ENCODE measurements at regions not wholly inside any gene's neighbourhood (a gene's known extent, or its start where the extent isn't known, plus 50 kb on each side); places are given as distances from the start of the nearest gene placed in this dataset.

GRCh38 chr1:164948101-164948500 lies 389.1 kb downstream of the PBX1 start:
- H3K27me3 Mint-ChIP-seq (ENCODE audit: low read depth): no peaks in the 10 kb centered on the region
- TF ChIP-seq CTCF (IDR thresholded peaks at IDR 0.05; ENCODE audit: unreplicated experiment): no peak
- peaks cover 12% of the 10 kb centered on the region for H3K36me3 Mint-ChIP-seq
- H3K27ac Mint-ChIP-seq: no peak overlapping the region
- peaks cover 53% of the 10 kb centered on the region for H3K9me3 Mint-ChIP-seq
- peaks cover 29% of the 10 kb centered on the region for H3K4me1 Mint-ChIP-seq
- H3K4me3 Mint-ChIP-seq: no peak overlapping the region
- DNase-seq (ENCODE audit: low spot score in 2 of 2, unreplicated experiment in 2 of 2): no peak

- H3K4me1 Mint-ChIP-seq: peaks cover 6% of the 10 kb centered on the region
- no peak overlapping the region for H3K27ac Mint-ChIP-seq
- no peaks in the 10 kb centered on the region for H3K27me3 Mint-ChIP-seq (ENCODE audit: low read depth)
- peaks cover 5% of the 10 kb centered on the region for H3K9me3 Mint-ChIP-seq
- H3K36me3 Mint-ChIP-seq: no peaks in the 10 kb centered on the region
- no peak overlapping the region for H3K4me3 Mint-ChIP-seq
- no peak for TF ChIP-seq CTCF (IDR thresholded peaks at IDR 0.05; ENCODE audit: unreplicated experiment)
- no peak for DNase-seq (ENCODE audit: low spot score in 2 of 2, unreplicated experiment in 2 of 2)
Measured at GRCh38 chr1:164937291-164937690, 378.3 kb downstream of the PBX1 start.

- Mint-ChIP-seq H3K4me3 (no peak overlapping the region), H3K27me3 (ENCODE audit: low read depth) (no peaks in the 10 kb centered on the region), H3K36me3 (no peaks in the 10 kb centered on the region), H3K9me3 (no peaks in the 10 kb centered on the region), H3K27ac (peak overlapping the region; percentile 1), H3K4me1 (peaks cover 28% of the 10 kb centered on the region)
- DNase-seq (ENCODE audit: low spot score in 2 of 2, unreplicated experiment in 2 of 2): no peak
- TF ChIP-seq CTCF (IDR thresholded peaks at IDR 0.05; ENCODE audit: unreplicated experiment): no peak
Measured at GRCh38 chr1:164932580-164932979, 373.6 kb downstream of the PBX1 start.

- Mint-ChIP-seq H3K27ac (no peak overlapping the region), H3K36me3 (no peaks in the 10 kb centered on the region), H3K9me3 (no peaks in the 10 kb centered on the region)
Measured at GRCh38 chr1:164930833-164931232, 371.8 kb downstream of the PBX1 start.

GRCh38 chr1:164930241-164930640 lies 371.3 kb downstream of the PBX1 start:
- Mint-ChIP-seq H3K27me3 (ENCODE audit: low read depth) (no peaks in the 10 kb centered on the region), H3K27ac (no peak overlapping the region), H3K4me3 (no peak overlapping the region), H3K4me1 (peaks cover 36% of the 10 kb centered on the region), H3K36me3 (no peaks in the 10 kb centered on the region), H3K9me3 (no peaks in the 10 kb centered on the region)
- DNase-seq (ENCODE audit: low spot score in 2 of 2, unreplicated experiment in 2 of 2): no peak
- no peak for TF ChIP-seq CTCF (IDR thresholded peaks at IDR 0.05; ENCODE audit: unreplicated experiment)

More at GRCh38 chr1:164930833-164931232, 371.8 kb downstream of the PBX1 start:
- no peak for DNase-seq (ENCODE audit: low spot score in 2 of 2, unreplicated experiment in 2 of 2)
- H3K4me1 Mint-ChIP-seq: peaks cover 36% of the 10 kb centered on the region
- H3K4me3 Mint-ChIP-seq: no peak overlapping the region
- no peaks in the 10 kb centered on the region for H3K27me3 Mint-ChIP-seq (ENCODE audit: low read depth)
- TF ChIP-seq CTCF (IDR thresholded peaks at IDR 0.05; ENCODE audit: unreplicated experiment): no peak

GRCh38 chr1:164928232-164928812 lies 369.3 kb downstream of the PBX1 start:
- no peak overlapping the region for H3K4me3 Mint-ChIP-seq
- H3K27ac Mint-ChIP-seq: no peak overlapping the region
- no peaks in the 10 kb centered on the region for H3K9me3 Mint-ChIP-seq
- DNase-seq (ENCODE audit: low spot score in 2 of 2, unreplicated experiment in 2 of 2): no peak
- H3K36me3 Mint-ChIP-seq: no peaks in the 10 kb centered on the region
- no peak for TF ChIP-seq CTCF (IDR thresholded peaks at IDR 0.05; ENCODE audit: unreplicated experiment)
- peaks cover 36% of the 10 kb centered on the region for H3K4me1 Mint-ChIP-seq
- no peaks in the 10 kb centered on the region for H3K27me3 Mint-ChIP-seq (ENCODE audit: low read depth)

All from mesothelial cell of epicardium (in vitro differentiated cells).